Esophagus squamous epithelium (tissue), 4 donors: ENCODE measurements at regions not wholly inside any gene's neighbourhood (a gene's known extent, or its start where the extent isn't known, plus 50 kb on each side); places are given as distances from the start of the nearest gene placed in this dataset.

Experiments
- CTCF ChIP-seq, 6 experiments: fragments of 450-650 bp in 4 of 6; fragments of 200-600 bp in 2 of 6; sonication (generic) in 2 of 6; IDR thresholded peaks; one replicate each; pipeline ENCODE4 v1.5.1; 2016 to 2019; ENCODE audit warnings: antibody characterized with exemption in 6 of 6, mild to moderate bottlenecking in 4 of 6, moderate library complexity in 4 of 6
- POLR2A ChIP-seq, 4 donors: fragments of 450-650 bp; IDR thresholded peaks; one replicate each; pipeline ENCODE4 v1.6.1; 2017; ENCODE audit warnings: antibody characterized with exemption in 4 of 4, mild to moderate bottlenecking in 4 of 4, moderate library complexity in 3 of 4

- no peak for TF ChIP-seq CTCF (IDR thresholded peaks at IDR 0.05)
- no peak for TF ChIP-seq POLR2A (IDR thresholded peaks at IDR 0.05)
These were observed 451.2 kb downstream of the RPS29 start for GRCh38 chr14:49134940-49135339.
